ENCODE measurements at regions not wholly inside any gene's neighbourhood (a gene's known extent, or its start where the extent isn't known, plus 50 kb on each side); places are given as distances from the start of the nearest gene placed in this dataset.
"Not testable (repeated sequence)": the region's sequence is repeated elsewhere in the genome, so short reads cannot be mapped to it uniquely, and the experiment has no call there.

DNA sequence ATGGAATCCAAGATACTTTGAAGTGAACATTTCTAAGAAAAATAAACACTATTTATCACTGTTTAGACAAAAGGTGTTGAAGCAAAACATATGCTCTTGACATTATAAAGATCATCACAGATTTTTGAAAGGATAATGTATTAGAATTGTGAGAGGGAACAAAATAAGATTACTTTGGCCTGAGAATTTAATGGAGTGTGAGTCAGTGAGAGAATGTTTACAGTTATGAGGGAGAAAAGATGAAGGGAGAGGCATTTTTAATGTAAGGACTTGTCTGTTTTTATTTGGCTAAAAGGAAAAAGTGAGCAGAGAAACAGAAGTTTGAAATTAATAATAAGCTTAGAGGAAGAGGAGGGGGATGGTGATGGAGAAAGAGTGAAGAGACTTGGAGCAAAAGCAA, 1010.1 kb downstream of the EFNA5 start:
- no peak for DNase-seq

DNA sequence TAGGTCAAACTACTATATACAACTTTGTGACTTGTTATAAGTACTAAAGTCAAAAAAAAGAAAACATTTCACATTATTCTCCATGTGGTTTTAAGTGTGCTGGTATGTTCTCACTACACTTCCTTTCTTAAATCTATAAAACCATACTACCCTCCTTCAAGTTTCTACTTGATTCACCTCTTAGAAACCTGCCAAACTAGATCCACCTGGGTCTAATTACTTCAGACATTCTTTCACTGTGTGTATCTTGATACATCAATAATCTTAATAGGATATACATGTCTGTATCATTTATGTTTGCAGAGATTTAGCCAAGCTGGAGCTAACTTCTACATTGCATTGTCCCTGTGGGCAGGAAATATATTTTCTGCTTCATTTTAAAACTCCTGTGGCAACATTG, 1012.6 kb downstream of the EFNA5 start:
- no peak for DNase-seq

DNA sequence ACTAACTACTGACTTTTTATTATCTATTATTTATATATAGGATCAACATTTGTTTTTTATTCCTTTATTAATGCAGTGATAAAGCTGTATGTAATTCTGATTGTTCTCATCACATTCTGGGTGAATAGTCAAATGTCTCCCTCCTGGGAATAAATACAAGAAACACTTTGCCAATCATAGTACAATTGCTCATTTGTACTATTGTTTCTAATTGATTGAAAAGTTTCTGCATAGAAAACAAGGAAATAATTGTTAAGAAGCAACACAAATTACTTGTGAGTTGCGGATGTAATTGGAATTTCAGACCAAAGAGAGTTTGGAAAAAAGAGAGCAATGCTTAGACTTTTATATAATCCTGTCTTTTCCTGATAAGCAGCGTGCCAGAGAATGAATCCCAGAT, 1013.9 kb downstream of the EFNA5 start:
- DNase-seq = peak in 1 of 2 donors; percentile 35

GRCh38 chr5:106649031-106649430, 1021.7 kb downstream of the EFNA5 start:
- no peak for DNase-seq

DNA sequence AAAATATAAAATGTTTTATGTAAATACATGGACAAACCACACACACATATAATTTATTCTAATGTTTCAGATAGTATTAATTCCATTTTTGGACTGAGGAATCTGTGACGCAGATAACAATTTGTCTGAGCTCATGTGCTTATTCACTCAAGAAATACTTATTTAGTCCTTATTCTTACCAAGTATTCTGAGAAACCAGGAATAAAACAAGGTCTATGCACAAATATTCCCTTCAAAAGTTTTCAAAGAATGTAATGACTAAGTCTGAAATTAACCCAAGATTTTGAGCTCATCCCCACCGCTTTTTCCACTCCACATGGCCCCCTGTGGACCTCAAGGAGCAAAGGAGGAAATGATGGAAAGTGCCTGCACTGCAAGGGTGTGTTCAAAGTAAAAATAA, 1022.3 kb downstream of the EFNA5 start:
- DNase-seq = no peak

DNA sequence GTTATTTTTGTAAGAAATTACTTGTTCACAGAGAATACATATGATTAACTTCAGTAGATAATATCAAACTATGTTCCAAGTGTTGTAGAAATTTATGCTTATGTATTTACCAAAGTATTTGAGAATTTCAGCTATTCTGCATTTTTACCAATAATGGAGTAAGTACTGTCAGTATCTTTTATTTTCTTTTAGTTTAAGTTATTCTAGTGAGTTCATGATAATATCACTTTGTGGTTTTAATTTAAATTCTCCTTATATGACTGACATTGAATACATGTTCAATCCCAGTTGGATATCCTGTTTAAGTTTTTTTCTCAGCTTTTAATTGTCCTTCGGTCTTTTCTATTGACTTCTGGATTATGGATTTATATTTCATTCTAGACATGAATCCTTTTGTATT, 1024.6 kb downstream of the EFNA5 start:
- no peak for DNase-seq

- no peak for DNase-seq
These were observed 1030.2 kb downstream of the EFNA5 start for GRCh38 chr5:106640511-106640910.

DNA sequence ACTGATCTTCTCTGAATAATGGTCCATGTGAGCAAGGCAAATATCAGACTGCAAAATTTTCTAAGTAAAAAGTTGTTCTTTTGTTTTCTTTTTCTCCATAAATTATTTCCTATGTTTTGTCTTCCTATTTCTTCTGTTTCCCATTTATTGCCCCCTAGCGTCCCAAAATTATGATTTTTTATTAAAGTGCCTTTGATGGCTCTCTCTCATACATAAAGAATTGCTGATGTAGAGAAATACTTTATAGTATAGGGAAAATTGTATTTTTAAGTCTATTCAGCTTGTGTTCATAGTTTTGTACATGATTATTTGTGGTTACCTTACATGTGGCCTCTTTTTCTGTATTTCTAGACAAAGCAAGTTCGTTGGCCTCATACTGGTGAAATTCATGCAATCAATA, 1031.2 kb downstream of the EFNA5 start:
- no peak for DNase-seq

DNA sequence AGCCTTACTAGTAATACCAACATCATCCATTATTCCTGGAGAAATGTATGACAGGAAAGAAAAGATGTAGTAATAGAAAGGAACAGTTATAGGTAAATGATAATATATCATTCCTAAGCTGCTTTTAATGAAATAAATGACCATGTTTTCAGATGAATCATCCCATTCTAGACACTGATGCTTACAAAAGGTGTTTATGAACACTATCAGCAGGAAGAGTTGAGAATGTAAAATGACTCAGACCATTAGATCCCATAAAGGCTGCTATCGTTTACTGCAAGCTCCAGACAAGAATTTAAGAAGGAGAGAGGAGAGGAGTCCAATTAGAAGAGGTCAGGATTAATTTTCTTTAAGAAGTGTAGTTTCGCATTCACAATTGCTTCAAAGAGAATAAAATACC, 1033.5 kb downstream of the EFNA5 start:
- no peak for DNase-seq

DNA sequence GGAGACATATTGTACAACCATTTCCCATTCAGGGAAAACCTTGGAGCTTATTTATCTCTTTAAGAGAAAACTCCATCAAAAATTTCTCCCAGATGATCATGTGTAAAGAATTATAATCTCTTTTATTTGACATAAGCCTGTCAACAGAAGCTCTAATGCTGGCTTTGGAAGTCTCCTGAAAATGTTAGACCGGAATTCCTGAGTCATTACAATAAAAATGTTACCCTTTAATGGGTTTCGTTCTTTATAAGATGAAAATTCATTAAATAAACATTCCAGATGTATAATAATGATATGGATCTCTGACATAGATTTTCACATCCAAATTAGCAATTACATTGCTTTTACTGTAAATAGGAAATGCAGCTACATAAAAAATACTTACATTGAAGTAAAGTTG, 1036.4 kb downstream of the EFNA5 start:
- no peak for DNase-seq

GRCh38 chr5:106633825-106634224, 1036.9 kb downstream of the EFNA5 start:
- DNase-seq = no peak

DNA sequence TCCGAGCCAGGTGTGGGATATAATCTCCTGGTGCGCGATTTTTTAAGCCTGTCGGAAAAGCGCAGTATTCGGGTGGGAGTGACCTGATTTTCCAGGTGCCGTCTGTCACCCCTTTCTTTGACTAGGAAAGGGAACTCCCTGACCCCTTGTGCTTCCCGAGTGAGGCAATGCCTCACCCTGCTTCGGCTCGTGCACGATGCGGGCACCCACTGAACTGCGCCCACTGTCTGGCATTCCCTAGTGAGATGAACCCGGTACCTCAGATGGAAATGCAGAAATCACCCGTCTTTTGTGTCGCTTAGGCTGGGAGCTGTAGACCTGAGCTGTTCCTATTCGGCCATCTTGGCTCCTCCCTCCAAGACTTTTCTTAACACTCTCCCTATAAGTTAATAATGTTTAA, 1042.3 kb downstream of the EFNA5 start:
- DNase-seq = not testable (repeated sequence)

DNA sequence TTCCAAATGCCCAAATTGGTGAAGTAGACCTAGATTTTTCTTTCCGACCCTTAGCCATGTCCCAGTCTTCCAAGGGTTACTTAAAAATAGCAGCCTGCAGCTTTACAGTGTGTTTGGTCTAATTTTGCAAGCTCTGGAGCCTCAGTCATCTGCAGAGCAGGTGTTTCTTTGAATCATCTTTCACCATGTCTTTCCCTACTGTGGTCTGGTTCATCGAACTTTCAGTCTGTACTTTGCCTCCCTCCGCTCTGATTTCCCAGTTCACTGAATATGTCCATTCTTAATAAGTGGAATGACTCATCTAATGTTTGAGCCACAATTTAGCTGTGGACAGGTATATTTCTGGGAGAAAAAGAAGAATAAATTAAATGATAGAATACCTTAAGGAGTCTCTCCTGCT, 1060.7 kb downstream of the EFNA5 start:
- no peak for DNase-seq

DNA sequence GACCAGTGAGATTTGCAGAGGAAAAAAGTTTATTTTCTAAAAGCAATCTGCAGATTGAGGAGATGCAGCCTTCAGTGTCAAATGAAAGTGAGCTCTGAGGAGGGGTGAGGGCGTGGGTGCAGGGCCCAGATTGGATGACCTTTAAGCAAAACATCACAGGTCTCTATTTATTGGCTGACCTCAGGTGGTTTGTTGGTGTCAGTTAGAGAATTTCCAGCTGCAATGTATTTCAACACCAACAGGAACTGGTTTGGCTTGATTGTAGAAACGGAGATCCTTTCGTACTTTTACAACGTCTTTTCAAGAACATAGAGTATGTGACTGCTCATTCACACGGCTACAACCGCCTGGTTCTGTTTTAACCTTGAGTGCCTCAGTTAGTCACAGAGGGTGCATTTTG, 1069.1 kb downstream of the EFNA5 start:
- DNase-seq = no peak

GRCh38 chr5:106600803-106601202, 1069.9 kb downstream of the EFNA5 start:
- no peak for DNase-seq

GRCh38 chr5:106595864-106596263, 1074.9 kb downstream of the EFNA5 start:
- DNase-seq = no peak

DNA sequence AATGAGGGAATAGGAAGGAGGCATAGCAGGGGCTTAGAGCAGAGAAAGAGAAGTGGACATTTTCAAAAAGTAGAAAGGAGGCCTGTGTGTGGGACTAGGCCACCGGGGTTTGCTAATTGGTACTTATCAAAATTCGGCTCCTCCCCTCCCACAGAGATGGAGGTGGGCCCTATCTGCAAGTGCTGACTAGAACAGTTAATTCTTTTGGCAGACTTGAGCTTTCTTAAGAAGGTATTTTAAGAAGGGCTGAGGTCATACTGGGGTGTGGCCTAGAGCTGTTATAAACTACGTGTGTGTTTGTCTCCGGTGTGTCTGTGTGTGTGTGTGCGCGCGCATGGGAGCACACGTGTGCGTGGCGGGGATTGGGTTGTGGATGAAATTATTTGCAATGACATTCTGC, 1086.5 kb downstream of the EFNA5 start:
- no peak for DNase-seq

DNA sequence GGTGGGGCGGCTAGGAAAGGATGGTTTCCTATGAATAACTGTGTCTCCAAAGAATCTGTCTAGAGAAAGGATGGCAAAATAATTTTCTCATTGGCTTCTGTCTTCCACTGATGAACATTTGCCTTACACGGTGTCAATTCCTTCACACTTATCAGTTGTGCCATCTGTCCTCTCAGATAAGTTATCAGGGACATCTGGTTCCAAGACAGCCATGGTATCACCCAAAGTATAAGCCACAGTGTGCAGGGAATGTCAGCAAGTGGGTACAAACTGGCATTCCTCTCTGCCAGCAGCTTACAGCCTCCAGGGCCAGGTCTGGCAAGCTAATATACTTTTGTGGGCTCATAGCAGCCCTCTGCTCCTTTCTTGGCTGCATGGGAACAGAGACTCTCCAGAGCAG, 1092.0 kb downstream of the EFNA5 start:
- no peak for DNase-seq

GRCh38 chr5:106574820-106575219, 1095.9 kb downstream of the EFNA5 start:
- no peak for DNase-seq

DNA sequence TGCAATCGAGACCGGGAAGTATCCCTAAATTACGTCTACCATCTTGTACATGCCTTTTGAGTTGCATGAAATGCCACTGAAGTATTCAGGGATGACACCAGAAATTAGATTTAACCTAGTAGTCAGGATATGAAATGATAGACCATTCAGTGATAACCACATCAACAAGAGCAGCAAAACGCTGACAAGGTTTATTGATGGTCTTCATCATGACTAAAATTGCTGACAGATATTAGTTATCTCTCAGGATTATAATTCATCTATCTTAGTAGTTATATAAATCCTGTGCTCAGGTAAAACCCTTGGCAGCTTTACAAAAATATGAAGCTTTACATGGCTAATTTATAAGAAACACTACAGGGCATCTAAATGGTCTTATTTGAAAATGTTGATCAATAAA, 1104.7 kb downstream of the EFNA5 start:
- DNase-seq = no peak

DNA sequence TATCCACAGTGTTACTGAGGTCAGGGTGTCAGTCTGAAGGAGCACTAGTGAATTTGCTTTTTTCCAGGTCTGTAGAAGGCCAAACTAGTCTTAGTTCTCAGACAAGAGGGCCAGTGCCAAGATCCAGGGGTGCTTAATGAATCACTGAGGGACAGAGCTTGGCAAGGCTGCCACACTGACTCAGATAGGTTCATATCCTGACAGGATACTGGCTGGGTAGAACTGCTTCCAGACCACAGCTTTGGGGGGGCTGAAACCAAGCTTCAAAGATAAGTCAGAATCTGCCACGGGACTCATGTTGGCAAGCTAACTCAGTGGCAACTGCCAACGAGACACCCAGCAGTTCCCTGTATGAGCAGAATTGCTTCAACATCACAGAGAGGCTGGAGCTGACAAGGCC, 1125.4 kb downstream of the EFNA5 start:
- DNase-seq = no peak

GRCh38 chr5:106543330-106543729, 1127.4 kb downstream of the EFNA5 start:
- DNase-seq = no peak

DNA sequence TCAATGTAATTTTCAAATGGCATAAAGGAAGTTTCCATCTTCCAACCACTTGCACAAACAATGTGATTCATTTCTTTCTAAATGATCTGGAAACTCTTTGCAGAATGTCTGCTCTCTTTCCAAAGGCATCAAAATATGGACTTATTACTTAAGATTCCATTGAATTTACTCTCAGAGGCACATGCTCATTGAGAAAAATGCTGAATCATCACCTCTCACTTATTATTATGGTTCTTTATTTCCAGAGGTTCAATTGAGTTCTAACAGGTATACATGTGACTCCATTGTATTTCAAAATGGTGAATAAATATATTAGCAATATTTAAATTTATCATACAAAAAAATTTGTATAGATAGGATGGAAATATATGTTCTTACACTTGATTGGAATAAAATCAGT, 1140.6 kb downstream of the EFNA5 start:
- DNase-seq = no peak

- DNase-seq = no peak
These were observed 1145.3 kb downstream of the EFNA5 start for GRCh38 chr5:106525438-106525837.

GRCh38 chr5:106523852-106524251, 1146.9 kb downstream of the EFNA5 start:
- DNase-seq = no peak

DNA sequence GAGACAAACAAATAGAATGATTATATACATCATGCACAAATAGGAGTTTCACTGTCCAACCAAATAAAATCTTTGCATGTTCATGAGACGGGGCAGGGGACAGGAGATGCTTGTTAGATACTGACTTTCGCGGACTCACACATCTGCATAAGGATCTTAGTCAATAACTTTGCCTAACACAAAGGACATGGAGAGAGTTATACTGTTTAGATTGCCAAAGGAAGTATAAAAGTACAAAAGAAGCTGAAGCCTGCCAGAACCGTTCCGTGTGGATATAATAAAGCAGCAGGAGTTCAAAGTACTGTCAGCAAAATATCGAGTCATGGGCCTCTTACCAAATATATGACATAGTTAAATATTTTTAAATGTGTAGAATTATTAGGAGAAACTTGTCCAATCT, 1148.4 kb downstream of the EFNA5 start:
- no peak for DNase-seq

All from hippocampal formation (tissue), 2 donors.